ENCODE measurements at regions not wholly inside any gene's neighbourhood (a gene's known extent, or its start where the extent isn't known, plus 50 kb on each side); places are given as distances from the start of the nearest gene placed in this dataset.

DNA sequence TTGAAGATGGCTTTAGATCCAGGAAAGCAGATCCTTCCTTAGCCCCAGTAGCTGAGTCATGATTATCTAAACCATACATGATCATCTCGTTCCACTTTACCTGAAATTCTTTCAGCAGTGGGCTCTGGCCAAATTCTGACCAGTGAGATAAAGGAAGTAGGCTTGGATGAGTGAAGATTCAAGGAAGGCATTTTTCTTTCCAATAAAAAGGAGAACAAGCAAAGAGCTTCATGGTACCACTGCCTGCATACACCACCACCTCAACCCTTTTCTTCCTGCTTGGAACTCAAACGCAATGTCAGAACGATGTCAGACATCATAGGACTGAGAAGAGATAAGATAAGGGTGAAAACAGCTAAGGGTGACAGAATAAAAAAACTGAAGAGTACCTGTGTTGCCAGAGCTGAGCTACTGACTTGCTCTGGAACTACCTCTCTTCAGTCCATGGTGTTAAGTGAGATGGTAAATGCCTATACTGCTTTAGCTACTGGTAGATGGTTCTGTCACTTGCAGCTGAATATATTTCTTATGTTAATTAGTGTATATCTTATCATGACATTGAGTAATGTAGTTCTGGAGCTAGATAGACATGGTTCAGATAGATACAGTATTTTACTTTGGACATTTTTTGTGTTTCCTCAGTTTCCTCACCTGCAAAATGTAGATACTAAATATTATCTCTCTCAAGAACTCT is 58.7 kb upstream of the ACVR1 start:
- DNase-seq (ENCODE audit: low spot score) (no peak), ATAC-seq (ENCODE audit: low read depth) (no peak)
- Histone ChIP-seq H3K9me3 (ENCODE audit: severe bottlenecking) (no peaks in the 10 kb centered on the region), H3K27me3 (ENCODE audit: insufficient read depth, poor library complexity, severe bottlenecking) (no peaks in the 10 kb centered on the region), H3K27ac (ENCODE audit: poor library complexity, severe bottlenecking) (no peak overlapping the region), H3K36me3 (ENCODE audit: low read depth) (no peaks in the 10 kb centered on the region), H3K4me3 (ENCODE audit: severe bottlenecking) (no peak overlapping the region), H3K4me1 (ENCODE audit: insufficient read depth, poor library complexity, severe bottlenecking) (peaks cover 13% of the 10 kb centered on the region)
- TF ChIP-seq, protein P1, sequence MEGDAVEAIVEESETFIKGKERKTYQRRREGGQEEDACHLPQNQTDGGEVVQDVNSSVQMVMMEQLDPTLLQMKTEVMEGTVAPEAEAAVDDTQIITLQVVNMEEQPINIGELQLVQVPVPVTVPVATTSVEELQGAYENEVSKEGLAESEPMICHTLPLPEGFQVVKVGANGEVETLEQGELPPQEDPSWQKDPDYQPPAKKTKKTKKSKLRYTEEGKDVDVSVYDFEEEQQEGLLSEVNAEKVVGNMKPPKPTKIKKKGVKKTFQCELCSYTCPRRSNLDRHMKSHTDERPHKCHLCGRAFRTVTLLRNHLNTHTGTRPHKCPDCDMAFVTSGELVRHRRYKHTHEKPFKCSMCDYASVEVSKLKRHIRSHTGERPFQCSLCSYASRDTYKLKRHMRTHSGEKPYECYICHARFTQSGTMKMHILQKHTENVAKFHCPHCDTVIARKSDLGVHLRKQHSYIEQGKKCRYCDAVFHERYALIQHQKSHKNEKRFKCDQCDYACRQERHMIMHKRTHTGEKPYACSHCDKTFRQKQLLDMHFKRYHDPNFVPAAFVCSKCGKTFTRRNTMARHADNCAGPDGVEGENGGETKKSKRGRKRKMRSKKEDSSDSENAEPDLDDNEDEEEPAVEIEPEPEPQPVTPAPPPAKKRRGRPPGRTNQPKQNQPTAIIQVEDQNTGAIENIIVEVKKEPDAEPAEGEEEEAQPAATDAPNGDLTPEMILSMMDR (IDR thresholded peaks at IDR 0.05; ENCODE audit: poor library complexity, severe bottlenecking), result no peak

DNA sequence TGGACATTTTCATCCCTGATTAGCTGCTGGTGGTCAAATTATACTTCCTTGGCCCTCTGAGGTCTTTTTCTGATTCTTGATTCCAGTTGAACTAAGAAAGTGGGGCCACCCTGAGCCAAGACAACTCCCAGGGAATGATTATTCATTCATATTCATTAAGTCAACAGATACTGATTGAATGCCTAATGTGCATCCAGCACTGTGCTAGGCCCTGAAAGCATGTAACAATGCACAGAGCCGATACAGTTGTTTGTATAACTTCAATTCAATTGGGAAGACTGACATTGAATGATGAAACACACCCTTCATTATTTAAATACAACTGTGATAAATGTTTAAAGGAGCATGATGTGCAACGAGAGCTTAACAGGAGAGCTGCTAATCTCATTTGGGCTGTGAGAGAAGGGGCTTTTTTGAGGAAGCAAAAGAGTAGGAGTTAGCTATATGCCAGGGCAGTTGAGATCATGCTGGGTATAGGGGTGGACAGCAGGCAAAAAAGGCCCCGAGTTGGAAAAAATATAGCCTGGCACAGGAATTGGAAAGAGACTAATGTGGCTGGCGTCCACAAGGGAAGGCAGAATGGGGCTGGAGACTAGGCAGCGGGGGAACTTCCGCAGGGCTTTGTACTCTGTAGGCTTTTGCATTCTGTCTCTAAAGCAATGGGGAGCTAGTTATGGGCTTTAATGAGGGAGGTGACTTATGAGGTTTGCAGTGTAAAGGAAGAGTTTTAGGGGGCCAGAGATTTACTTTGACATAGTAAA is 57.2 kb upstream of the ACVR1 start:
- TF ChIP-seq, protein P1 (IDR thresholded peaks at IDR 0.05; ENCODE audit: poor library complexity, severe bottlenecking), result no peak
- DNase-seq (ENCODE audit: low spot score), result no peak
- ATAC-seq (ENCODE audit: low read depth), result no peak

GRCh38 chr2:157932480-157933159 is 56.5 kb upstream of the ACVR1 start:
- ATAC-seq (ENCODE audit: low read depth), result no peak
- Histone ChIP-seq H3K4me3 (ENCODE audit: severe bottlenecking) (no peak overlapping the region), H3K4me1 (ENCODE audit: insufficient read depth, poor library complexity, severe bottlenecking) (peaks cover 13% of the 10 kb centered on the region), H3K36me3 (ENCODE audit: low read depth) (no peaks in the 10 kb centered on the region), H3K27me3 (ENCODE audit: insufficient read depth, poor library complexity, severe bottlenecking) (no peaks in the 10 kb centered on the region), H3K9me3 (ENCODE audit: severe bottlenecking) (no peaks in the 10 kb centered on the region), H3K27ac (ENCODE audit: poor library complexity, severe bottlenecking) (no peak overlapping the region)
- TF ChIP-seq, protein P1 (IDR thresholded peaks at IDR 0.05; ENCODE audit: poor library complexity, severe bottlenecking), result no peak
- no peak for DNase-seq (ENCODE audit: low spot score)

More for the DNA sequence above, 57.2 kb upstream of the ACVR1 start:
- no peak overlapping the region for H3K27ac ChIP-seq (ENCODE audit: poor library complexity, severe bottlenecking)
- H3K9me3 ChIP-seq (ENCODE audit: severe bottlenecking), result no peaks in the 10 kb centered on the region
- no peaks in the 10 kb centered on the region for H3K27me3 ChIP-seq (ENCODE audit: insufficient read depth, poor library complexity, severe bottlenecking)
- no peaks in the 10 kb centered on the region for H3K36me3 ChIP-seq (ENCODE audit: low read depth)
- H3K4me3 ChIP-seq (ENCODE audit: severe bottlenecking), result no peak overlapping the region
- peaks cover 13% of the 10 kb centered on the region for H3K4me1 ChIP-seq (ENCODE audit: insufficient read depth, poor library complexity, severe bottlenecking)

DNA sequence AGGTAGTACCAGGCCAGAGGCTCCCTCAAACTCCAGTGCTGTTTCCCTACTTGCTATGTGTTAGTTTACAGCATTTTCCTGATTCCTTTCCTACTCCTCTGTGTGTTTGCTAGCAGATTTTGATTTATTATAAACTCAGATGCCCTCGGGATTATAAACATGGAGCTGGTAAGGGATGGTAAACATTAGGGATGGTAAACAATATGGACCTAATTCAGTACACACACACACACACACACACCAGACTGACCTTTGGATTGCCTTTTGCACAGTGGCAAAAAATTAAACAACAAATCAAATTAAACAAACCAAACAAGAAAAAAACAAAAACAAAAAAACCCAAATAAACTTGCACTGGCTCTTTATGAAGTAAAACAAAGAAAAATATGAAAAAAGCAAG is 55.4 kb upstream of the ACVR1 start:
- no peak for DNase-seq (ENCODE audit: low spot score)
- no peaks in the 10 kb centered on the region for H3K9me3 ChIP-seq (ENCODE audit: severe bottlenecking)
- TF ChIP-seq, protein P1 (IDR thresholded peaks at IDR 0.05; ENCODE audit: poor library complexity, severe bottlenecking), result no peak
- H3K27me3 ChIP-seq (ENCODE audit: insufficient read depth, poor library complexity, severe bottlenecking), result no peaks in the 10 kb centered on the region
- no peaks in the 10 kb centered on the region for H3K36me3 ChIP-seq (ENCODE audit: low read depth)
- no peak for ATAC-seq (ENCODE audit: low read depth)
- H3K27ac ChIP-seq (ENCODE audit: poor library complexity, severe bottlenecking), result no peak overlapping the region
- H3K4me3 ChIP-seq (ENCODE audit: severe bottlenecking), result no peak overlapping the region
- peaks cover 13% of the 10 kb centered on the region for H3K4me1 ChIP-seq (ENCODE audit: insufficient read depth, poor library complexity, severe bottlenecking)
